SK-N-SH (cell line): ENCODE measurements at regions not wholly inside any gene's neighbourhood (a gene's known extent, or its start where the extent isn't known, plus 50 kb on each side); places are given as distances from the start of the nearest gene placed in this dataset.

Experiments used
- CTCF ChIA-PET: fragments of 300-600, 350-600 bp; formaldehyde crosslinking; extraction: SDS; loops from one replicate; lab custom pipeline; 2021; lab: Yijun Ruan, JAX
- POLR2A ChIA-PET: fragments of 350-600 bp; sonication (Branson Sonifier 250); formaldehyde crosslinking; extraction: SDS; loops from one replicate; lab custom pipeline; 2020; ENCODE audit warnings: antibody characterized with exemption, inconsistent platforms; lab: Yijun Ruan, JAX
- DNase-seq: peaks from one replicate; pipeline ENCODE4 v3.0.0; 2012
- H2AFZ ChIP-seq: fragments of 200-600 bp; sonication (generic); 2 replicates; pipeline ENCODE4 v1.8.1; 2016; ENCODE audit warnings: antibody characterized with exemption, mild to moderate bottlenecking, low read depth
- H3F3A ChIP-seq: fragments of 200-600 bp; sonication (generic); replicated peaks from 2 replicates; pipeline ENCODE3; 2016; ENCODE audit warnings: antibody characterized with exemption, mild to moderate bottlenecking; ENCODE audit not compliant: insufficient read depth
- H3K27ac ChIP-seq, 2 experiments: fragments of 200-500 bp in 1 of 2; fragments of 200-600 bp in 1 of 2; sonication (Bioruptor generic) in 1 of 2; sonication (generic), shearing (Covaris generic) in 1 of 2; 2 replicates each; pipeline versions ENCODE4 v1.5.1 to v1.6.1; 2014 to 2016; ENCODE audit warnings: low read depth in 2 of 2, inconsistent platforms in 1 of 2, low read length in 1 of 2, mild to moderate bottlenecking in 1 of 2, mixed read lengths in 1 of 2
- H3K27me3 ChIP-seq: fragments of 200-600 bp; sonication (generic), shearing (Covaris generic); 2 replicates; pipeline ENCODE4 v1.6.1; 2016; ENCODE audit warnings: mixed run types; ENCODE audit not compliant: insufficient read depth
- H3K36me3 ChIP-seq, 2 experiments: fragments of 200-500 bp in 1 of 2; fragments of 200-600 bp in 1 of 2; sonication (Bioruptor generic) in 1 of 2; sonication (generic) in 1 of 2; replicated peaks in 1 of 2; 2 replicates each; pipeline versions ENCODE3 to v1.5.1; 2014 to 2016; ENCODE audit warnings: low read length in 1 of 2, mild to moderate bottlenecking in 1 of 2; ENCODE audit not compliant: insufficient read depth in 2 of 2, control insufficient read depth in 1 of 2
- H3K4me1 ChIP-seq, 2 experiments: fragments of 200-500 bp in 1 of 2; fragments of 200-600 bp in 1 of 2; sonication (Bioruptor generic) in 1 of 2; sonication (generic), shearing (Covaris generic) in 1 of 2; 2 replicates each; pipeline versions ENCODE4 v1.5.1 to v1.6.1; 2014 to 2016; ENCODE audit warnings: low read depth in 1 of 2, low read length in 1 of 2, mixed run types in 1 of 2; ENCODE audit not compliant: insufficient read depth in 2 of 2, control insufficient read depth in 1 of 2
- H3K4me2 ChIP-seq: fragments of 200-600 bp; sonication (generic), shearing (Covaris generic); 2 replicates; pipeline ENCODE4 v1.6.1; 2017; ENCODE audit warnings: mixed run types
- H3K4me3 ChIP-seq, 2 experiments: fragments of 200-500 bp in 1 of 2; fragments of 200-600 bp in 1 of 2; sonication (Bioruptor generic) in 1 of 2; sonication (generic), shearing (Covaris generic) in 1 of 2; 2 replicates each; pipeline versions ENCODE4 v1.5.1 to v1.8.1; 2014 to 2016; ENCODE audit warnings: low read depth in 2 of 2, inconsistent platforms in 1 of 2, low read length in 1 of 2, mild to moderate bottlenecking in 1 of 2, mixed read lengths in 1 of 2, moderate library complexity in 1 of 2
- H3K79me2 ChIP-seq: fragments of 200-600 bp; sonication (generic); 2 replicates; pipeline ENCODE4 v1.8.1; 2017; ENCODE audit warnings: mild to moderate bottlenecking; ENCODE audit not compliant: insufficient read depth
- H3K9ac ChIP-seq: fragments of 200-600 bp; sonication (generic); 2 replicates; pipeline ENCODE4 v1.6.1; 2017; ENCODE audit warnings: mixed run types
- H3K9me2 ChIP-seq: fragments of 200-600 bp; sonication (generic); 2 replicates; pipeline ENCODE4 v1.6.1; 2017; ENCODE audit warnings: mixed run types
- H3K9me3 ChIP-seq: fragments of 200-600 bp; sonication (generic); 2 replicates; pipeline ENCODE4 v1.6.1; 2017; ENCODE audit warnings: mixed run types, mild to moderate bottlenecking, moderate library complexity
- H4K20me1 ChIP-seq: fragments of 200-600 bp; sonication (generic); 2 replicates; pipeline ENCODE4 v1.6.1; 2017; ENCODE audit warnings: mild to moderate bottlenecking, mixed run types; ENCODE audit not compliant: insufficient read depth
- EZH2phosphoT487 ChIP-seq: fragments of 200-600 bp; sonication (generic); IDR thresholded peaks from 2 replicates; pipeline ENCODE4 v1.6.1; 2017; ENCODE audit warnings: low read depth, mixed run types, mild to moderate bottlenecking, antibody characterized with exemption, moderate library complexity, borderline replicate concordance
- FOSL2 ChIP-seq: IDR thresholded peaks from 2 replicates; pipeline ENCODE4 v1.4.0; 2012; ENCODE audit warnings: low read depth, mild to moderate bottlenecking, moderate library complexity, borderline replicate concordance
- FOXJ3 ChIP-seq: sonication (generic); formaldehyde crosslinking; IDR thresholded peaks from 2 replicates; pipeline ENCODE4 v1.5.1; 2020; ENCODE audit warnings: mild to moderate bottlenecking, missing genetic modification reagents
- JUND ChIP-seq: IDR thresholded peaks from 2 replicates; pipeline ENCODE4 v1.4.0; 2012
- MEF2A ChIP-seq: IDR thresholded peaks from 2 replicates; pipeline ENCODE4 v1.4.0; 2012; ENCODE audit warnings: low read depth, borderline replicate concordance
- MXI1 ChIP-seq: IDR thresholded peaks from 2 replicates; pipeline ENCODE4 v1.6.1; 2012; ENCODE audit warnings: mild to moderate bottlenecking, low read depth, low read length, improper control_type of control experiment
- NFIC ChIP-seq: IDR thresholded peaks from 2 replicates; pipeline ENCODE4 v1.4.0; 2012; ENCODE audit warnings: borderline replicate concordance
- NRF1 ChIP-seq: IDR thresholded peaks from 2 replicates; pipeline ENCODE4 v1.6.1; 2012; ENCODE audit warnings: low read depth, mild to moderate bottlenecking, low read length
- SMC3 ChIP-seq: IDR thresholded peaks from 2 replicates; pipeline ENCODE4 v1.6.1; 2012; ENCODE audit warnings: low read depth, low read length, improper control_type of control experiment
- TAF1 ChIP-seq: IDR thresholded peaks from 2 replicates; pipeline ENCODE4 v1.6.1; 2012; ENCODE audit warnings: low read depth, mild to moderate bottlenecking, low read length, moderate library complexity, borderline replicate concordance
- TCF12 ChIP-seq: IDR thresholded peaks from 2 replicates; pipeline ENCODE4 v1.4.0; 2012
- TEAD4 ChIP-seq: IDR thresholded peaks from 2 replicates; pipeline ENCODE4 v1.4.0; 2012; ENCODE audit warnings: mild to moderate bottlenecking, borderline replicate concordance; ENCODE audit not compliant: insufficient read depth
- WGBS: methylation state at CpG from one replicate; pipeline ENCODE4 v1.1.6; 2017; ENCODE audit warnings: low lambda C conversion rate; 5-methylcytosine and 5-hydroxymethylcytosine counted together
- TF ChIP-seq, protein P1 (sequence below): IDR thresholded peaks from 2 replicates; pipeline ENCODE4; 2012
- TF ChIP-seq, protein P2 (sequence below): IDR thresholded peaks from 2 replicates; pipeline ENCODE4 v1.4.0; 2012; ENCODE audit warnings: low read depth, borderline replicate concordance
- TF ChIP-seq, protein P3 (sequence below): fragments of 200-600 bp; sonication (generic); IDR thresholded peaks from 2 replicates; pipeline ENCODE4 v1.6.1; 2017; ENCODE audit warnings: antibody characterized with exemption, mild to moderate bottlenecking, moderate library complexity
- TF ChIP-seq, protein P4 (sequence below): fragments of 150-350 bp; IDR thresholded peaks from 2 replicates; pipeline ENCODE4 v1.6.1; 2016; ENCODE audit warnings: mild to moderate bottlenecking, low read depth, low read length

DNA sequence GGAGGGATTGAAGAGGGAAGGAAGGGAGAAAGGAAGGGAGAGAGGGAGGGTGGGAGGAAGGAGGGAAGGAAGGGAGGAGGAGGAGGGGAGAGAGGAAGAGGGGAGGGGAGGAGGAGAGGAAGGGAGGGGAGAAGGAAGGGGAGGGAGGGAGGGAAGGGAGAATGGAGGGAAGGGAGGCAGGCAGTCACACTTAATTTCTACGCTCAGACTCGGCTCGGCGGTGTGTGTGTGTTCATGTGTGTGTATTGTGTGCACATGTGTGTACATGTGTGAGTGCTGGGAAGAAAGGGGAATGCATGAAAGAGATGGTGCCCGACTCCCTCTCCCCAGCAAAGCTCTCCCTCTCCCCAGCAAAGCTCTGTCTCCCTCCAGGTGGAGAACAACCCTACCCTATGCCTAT is 79.1 kb upstream of the AFDN start:
- Histone ChIP-seq H3K4me1 (peaks cover 0 to 8% of the 10 kb centered on the region in 2 experiments; a peak in 1 of 4 replicates), H3K36me3 (no peaks in the 10 kb centered on the region), H3K9ac (no peak overlapping the region), H3F3A (no peaks in the 10 kb centered on the region), H3K4me3 (no peak overlapping the region), H3K9me2 (no peaks in the 10 kb centered on the region), H3K9me3 (no peaks in the 10 kb centered on the region), H2AFZ (no peak overlapping the region), H3K27ac (no peak overlapping the region), H3K79me2 (no peaks in the 10 kb centered on the region), H3K4me2 (no peak overlapping the region), H4K20me1 (no peaks in the 10 kb centered on the region), H3K27me3 (no peaks in the 10 kb centered on the region)
- ChIA-PET CTCF (no interaction called here), POLR2A (no interaction called here)
- no peak for TF ChIP-seq FOSL2
- TF ChIP-seq EZH2phosphoT487, result no peak
- TF ChIP-seq NFIC, result no peak
- no peak for TF ChIP-seq JUND
- TF ChIP-seq, protein P1, sequence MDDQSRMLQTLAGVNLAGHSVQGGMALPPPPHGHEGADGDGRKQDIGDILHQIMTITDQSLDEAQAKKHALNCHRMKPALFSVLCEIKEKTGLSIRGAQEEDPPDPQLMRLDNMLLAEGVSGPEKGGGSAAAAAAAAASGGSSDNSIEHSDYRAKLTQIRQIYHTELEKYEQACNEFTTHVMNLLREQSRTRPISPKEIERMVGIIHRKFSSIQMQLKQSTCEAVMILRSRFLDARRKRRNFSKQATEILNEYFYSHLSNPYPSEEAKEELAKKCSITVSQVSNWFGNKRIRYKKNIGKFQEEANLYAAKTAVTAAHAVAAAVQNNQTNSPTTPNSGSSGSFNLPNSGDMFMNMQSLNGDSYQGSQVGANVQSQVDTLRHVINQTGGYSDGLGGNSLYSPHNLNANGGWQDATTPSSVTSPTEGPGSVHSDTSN, result no peak
- TF ChIP-seq MXI1, result no peak
- TF ChIP-seq TCF12, result no peak
- no peak for TF ChIP-seq NRF1
- TF ChIP-seq, protein P2, sequence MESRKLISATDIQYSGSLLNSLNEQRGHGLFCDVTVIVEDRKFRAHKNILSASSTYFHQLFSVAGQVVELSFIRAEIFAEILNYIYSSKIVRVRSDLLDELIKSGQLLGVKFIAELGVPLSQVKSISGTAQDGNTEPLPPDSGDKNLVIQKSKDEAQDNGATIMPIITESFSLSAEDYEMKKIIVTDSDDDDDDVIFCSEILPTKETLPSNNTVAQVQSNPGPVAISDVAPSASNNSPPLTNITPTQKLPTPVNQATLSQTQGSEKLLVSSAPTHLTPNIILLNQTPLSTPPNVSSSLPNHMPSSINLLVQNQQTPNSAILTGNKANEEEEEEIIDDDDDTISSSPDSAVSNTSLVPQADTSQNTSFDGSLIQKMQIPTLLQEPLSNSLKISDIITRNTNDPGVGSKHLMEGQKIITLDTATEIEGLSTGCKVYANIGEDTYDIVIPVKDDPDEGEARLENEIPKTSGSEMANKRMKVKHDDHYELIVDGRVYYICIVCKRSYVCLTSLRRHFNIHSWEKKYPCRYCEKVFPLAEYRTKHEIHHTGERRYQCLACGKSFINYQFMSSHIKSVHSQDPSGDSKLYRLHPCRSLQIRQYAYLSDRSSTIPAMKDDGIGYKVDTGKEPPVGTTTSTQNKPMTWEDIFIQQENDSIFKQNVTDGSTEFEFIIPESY, result no peak
- no peak for TF ChIP-seq FOXJ3 (CRISPR knock-in tag)
- TF ChIP-seq SMC3, result no peak
- TF ChIP-seq TAF1, result no peak
- TF ChIP-seq, protein P3, sequence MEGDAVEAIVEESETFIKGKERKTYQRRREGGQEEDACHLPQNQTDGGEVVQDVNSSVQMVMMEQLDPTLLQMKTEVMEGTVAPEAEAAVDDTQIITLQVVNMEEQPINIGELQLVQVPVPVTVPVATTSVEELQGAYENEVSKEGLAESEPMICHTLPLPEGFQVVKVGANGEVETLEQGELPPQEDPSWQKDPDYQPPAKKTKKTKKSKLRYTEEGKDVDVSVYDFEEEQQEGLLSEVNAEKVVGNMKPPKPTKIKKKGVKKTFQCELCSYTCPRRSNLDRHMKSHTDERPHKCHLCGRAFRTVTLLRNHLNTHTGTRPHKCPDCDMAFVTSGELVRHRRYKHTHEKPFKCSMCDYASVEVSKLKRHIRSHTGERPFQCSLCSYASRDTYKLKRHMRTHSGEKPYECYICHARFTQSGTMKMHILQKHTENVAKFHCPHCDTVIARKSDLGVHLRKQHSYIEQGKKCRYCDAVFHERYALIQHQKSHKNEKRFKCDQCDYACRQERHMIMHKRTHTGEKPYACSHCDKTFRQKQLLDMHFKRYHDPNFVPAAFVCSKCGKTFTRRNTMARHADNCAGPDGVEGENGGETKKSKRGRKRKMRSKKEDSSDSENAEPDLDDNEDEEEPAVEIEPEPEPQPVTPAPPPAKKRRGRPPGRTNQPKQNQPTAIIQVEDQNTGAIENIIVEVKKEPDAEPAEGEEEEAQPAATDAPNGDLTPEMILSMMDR, result no peak
- no peak for TF ChIP-seq TEAD4
- no peak for TF ChIP-seq MEF2A
- TF ChIP-seq, protein P4, sequence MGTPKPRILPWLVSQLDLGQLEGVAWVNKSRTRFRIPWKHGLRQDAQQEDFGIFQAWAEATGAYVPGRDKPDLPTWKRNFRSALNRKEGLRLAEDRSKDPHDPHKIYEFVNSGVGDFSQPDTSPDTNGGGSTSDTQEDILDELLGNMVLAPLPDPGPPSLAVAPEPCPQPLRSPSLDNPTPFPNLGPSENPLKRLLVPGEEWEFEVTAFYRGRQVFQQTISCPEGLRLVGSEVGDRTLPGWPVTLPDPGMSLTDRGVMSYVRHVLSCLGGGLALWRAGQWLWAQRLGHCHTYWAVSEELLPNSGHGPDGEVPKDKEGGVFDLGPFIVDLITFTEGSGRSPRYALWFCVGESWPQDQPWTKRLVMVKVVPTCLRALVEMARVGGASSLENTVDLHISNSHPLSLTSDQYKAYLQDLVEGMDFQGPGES, result no peak
- DNase-seq, result no peak
- WGBS, result 40% methylated on average over 5 of the region's 5 CpGs
